ENCODE measurements at regions not wholly inside any gene's neighbourhood (a gene's known extent, or its start where the extent isn't known, plus 50 kb on each side); places are given as distances from the start of the nearest gene placed in this dataset.

DNA sequence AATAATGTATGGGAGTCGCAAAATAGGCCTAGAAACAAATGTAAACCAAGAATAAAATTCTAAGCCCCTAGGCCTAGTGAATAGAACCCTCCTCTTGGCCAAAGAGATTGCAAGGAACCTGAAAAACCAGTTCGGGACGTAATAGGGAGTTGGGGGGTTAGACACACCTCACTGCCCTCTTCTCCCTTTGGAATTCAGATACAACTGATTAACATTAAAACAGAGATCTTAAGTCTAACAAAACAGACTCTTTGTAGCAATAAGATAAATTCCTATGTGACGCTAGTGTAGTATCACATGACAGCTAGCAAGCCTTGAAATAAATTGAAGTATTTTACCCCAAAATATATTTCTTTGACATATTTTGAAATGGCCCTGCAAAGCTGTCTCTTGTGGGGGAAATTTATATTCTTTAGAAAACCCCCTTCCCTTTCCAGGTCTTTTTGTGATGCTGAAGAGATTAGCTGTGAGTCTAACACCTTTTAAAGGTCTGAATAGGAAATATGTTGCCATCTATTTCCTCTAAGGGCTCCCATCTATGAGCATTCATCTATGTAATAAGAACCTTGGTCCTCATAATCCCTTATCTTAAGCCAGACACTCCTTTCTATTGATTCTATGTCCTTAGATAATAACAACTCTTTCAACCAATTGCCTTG, 623.4 kb upstream of the NRG3 start:
- Histone ChIP-seq H2AK5ac (ENCODE audit: low read depth, low read length) (no peak overlapping the region), H3K9ac (ENCODE audit: low read depth, low read length) (no peak overlapping the region), H4K8ac (ENCODE audit: low read depth in 2 of 2, low read length in 2 of 2) (no peak overlapping the region), H2BK5ac (ENCODE audit: low read depth, low read length, poor library complexity, severe bottlenecking) (no peak overlapping the region), H3K9me1 (ENCODE audit: insufficient read depth, low read length) (no peaks in the 10 kb centered on the region), H3K4ac (ENCODE audit: low read depth, low read length) (no peak overlapping the region), H2BK120ac (ENCODE audit: low read depth, low read length) (no peak overlapping the region), H2BK20ac (ENCODE audit: low read depth, low read length) (no peak overlapping the region), H3K4me3 (ENCODE audit: insufficient read depth, low read depth, low read length) (no peak overlapping the region), H3K27ac (ENCODE audit: insufficient read depth, low read length) (no peak overlapping the region), H2BK15ac (ENCODE audit: low read depth, low read length) (no peak overlapping the region), H3K14ac (replicated peaks; ENCODE audit: low read depth, low read length) (no peak overlapping the region), H3K56ac (ENCODE audit: extremely low read depth, insufficient read depth, low read length) (no peak overlapping the region), H4K5ac (ENCODE audit: low read depth, low read length) (no peak overlapping the region), H3K27me3 (ENCODE audit: control insufficient read depth, insufficient read depth, low read length) (no peaks in the 10 kb centered on the region), H4K91ac (ENCODE audit: insufficient read depth, low read depth, low read length) (no peak overlapping the region), H3K36me3 (ENCODE audit: control insufficient read depth, insufficient read depth, low read length) (no peaks in the 10 kb centered on the region), H3K23ac (ENCODE audit: low read depth, low read length) (no peak overlapping the region), H3K18ac (ENCODE audit: low read depth, low read length) (no peak overlapping the region), H3K79me1 (ENCODE audit: low read depth in 1 of 2, low read length in 2 of 2) (no peaks in the 10 kb centered on the region), H2AFZ (replicated peaks; ENCODE audit: low read length, poor library complexity) (no peak overlapping the region), H2AK9ac (replicated peaks; ENCODE audit: low read depth, low read length, poor library complexity) (no peak overlapping the region), H4K20me1 (ENCODE audit: insufficient read depth, low read length) (no peaks in the 10 kb centered on the region), H3K4me2 (ENCODE audit: low read depth, low read length) (no peak overlapping the region), H3K9me3 (ENCODE audit: control insufficient read depth, insufficient read depth, low read length) (peaks cover 2% of the 10 kb centered on the region; the same call in 1 of the 2 replicates), H3K4me1 (ENCODE audit: control insufficient read depth, insufficient read depth, low read length) (no peaks in the 10 kb centered on the region)
- ChIA-PET CTCF (no interaction called here), POLR2A (ENCODE audit: unreplicated experiment) (no interaction called here)
- DNase-seq, result no peak
- no peak for TF ChIP-seq MXI1 (IDR thresholded peaks at IDR 0.05; ENCODE audit: borderline replicate concordance, low read depth, low read length)
- TF ChIP-seq, protein P1, sequence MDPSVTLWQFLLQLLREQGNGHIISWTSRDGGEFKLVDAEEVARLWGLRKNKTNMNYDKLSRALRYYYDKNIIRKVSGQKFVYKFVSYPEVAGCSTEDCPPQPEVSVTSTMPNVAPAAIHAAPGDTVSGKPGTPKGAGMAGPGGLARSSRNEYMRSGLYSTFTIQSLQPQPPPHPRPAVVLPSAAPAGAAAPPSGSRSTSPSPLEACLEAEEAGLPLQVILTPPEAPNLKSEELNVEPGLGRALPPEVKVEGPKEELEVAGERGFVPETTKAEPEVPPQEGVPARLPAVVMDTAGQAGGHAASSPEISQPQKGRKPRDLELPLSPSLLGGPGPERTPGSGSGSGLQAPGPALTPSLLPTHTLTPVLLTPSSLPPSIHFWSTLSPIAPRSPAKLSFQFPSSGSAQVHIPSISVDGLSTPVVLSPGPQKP (IDR thresholded peaks at IDR 0.05; ENCODE audit: borderline replicate concordance, low read depth, low read length), result no peak
- no peak for TF ChIP-seq RFX5 (IDR thresholded peaks at IDR 0.05; ENCODE audit: low read depth, low read length)
- TF ChIP-seq CEBPB (IDR thresholded peaks at IDR 0.05; ENCODE audit: low read depth, low read length), result no peak
- TF ChIP-seq CHD1 (IDR thresholded peaks at IDR 0.05; ENCODE audit: low read depth, low read length), result no peak
- no peak for TF ChIP-seq RCOR1 (IDR thresholded peaks at IDR 0.05; ENCODE audit: insufficient replicate concordance, low read length)
- no peak for TF ChIP-seq RAD21 (IDR thresholded peaks at IDR 0.05; ENCODE audit: low read length)
- TF ChIP-seq, protein P2, sequence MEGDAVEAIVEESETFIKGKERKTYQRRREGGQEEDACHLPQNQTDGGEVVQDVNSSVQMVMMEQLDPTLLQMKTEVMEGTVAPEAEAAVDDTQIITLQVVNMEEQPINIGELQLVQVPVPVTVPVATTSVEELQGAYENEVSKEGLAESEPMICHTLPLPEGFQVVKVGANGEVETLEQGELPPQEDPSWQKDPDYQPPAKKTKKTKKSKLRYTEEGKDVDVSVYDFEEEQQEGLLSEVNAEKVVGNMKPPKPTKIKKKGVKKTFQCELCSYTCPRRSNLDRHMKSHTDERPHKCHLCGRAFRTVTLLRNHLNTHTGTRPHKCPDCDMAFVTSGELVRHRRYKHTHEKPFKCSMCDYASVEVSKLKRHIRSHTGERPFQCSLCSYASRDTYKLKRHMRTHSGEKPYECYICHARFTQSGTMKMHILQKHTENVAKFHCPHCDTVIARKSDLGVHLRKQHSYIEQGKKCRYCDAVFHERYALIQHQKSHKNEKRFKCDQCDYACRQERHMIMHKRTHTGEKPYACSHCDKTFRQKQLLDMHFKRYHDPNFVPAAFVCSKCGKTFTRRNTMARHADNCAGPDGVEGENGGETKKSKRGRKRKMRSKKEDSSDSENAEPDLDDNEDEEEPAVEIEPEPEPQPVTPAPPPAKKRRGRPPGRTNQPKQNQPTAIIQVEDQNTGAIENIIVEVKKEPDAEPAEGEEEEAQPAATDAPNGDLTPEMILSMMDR (conservative IDR thresholded peaks at IDR 0.05; ENCODE audit: low read depth, low read length), result no peak
- dilution Hi-C loops (cut with HindIII; ENCODE audit: low sequenced_read_pairs, unreplicated experiment) (no loop called here), in situ Hi-C loops (cut with MboI; ENCODE audit: low sequenced_read_pairs) (no loop called here), intact Hi-C loops (cut with micrococcal nuclease) (no loop called here)
- ATAC-seq (ENCODE audit: low read depth), result no peak
- no TSS peak for BruUV-seq (replicated peaks)
- WGBS, 2 experiments (ENCODE audit: extremely low coverage in 2 of 2, insufficient read length in 1 of 2), result no CpG with 5 or more reads among the region's 4 CpGs

All from IMR-90 (cell line).